IMR-90 (cell line): ENCODE measurements at regions not wholly inside any gene's neighbourhood (a gene's known extent, or its start where the extent isn't known, plus 50 kb on each side); places are given as distances from the start of the nearest gene placed in this dataset.

Experiments used
- ATAC-seq: fragments of 200-7000 bp; cut with Tn5 transposase; 2 replicates; pipeline ENCODE4 v1.9.1; 2020; ENCODE audit warnings: low read depth, mild to moderate bottlenecking, moderate library complexity
- BruUV-seq: library from RNA; stranded (reverse); fragments of 400-500 nt; replicated peaks from 2 replicates; lab custom pipeline; 2021; lab: Mats Ljungman, UMichigan
- CTCF ChIA-PET: fragments of 300-600 bp; formaldehyde crosslinking; extraction: SDS; loops from one replicate; lab custom pipeline; 2021; ENCODE audit warnings: antibody characterized with exemption; lab: Yijun Ruan, JAX
- POLR2A ChIA-PET: fragments of 300-600 bp; sonication (Branson Sonifier 250); formaldehyde crosslinking; loops from one replicate; lab custom pipeline; 2022; ENCODE audit warnings: antibody characterized with exemption; ENCODE audit not compliant: unreplicated experiment; lab: Charles Lee
- DNase-seq: peaks from one replicate; pipeline ENCODE4 v3.0.0; 2013
- H2AFZ ChIP-seq: replicated peaks from 2 replicates; pipeline ENCODE3; 2013; ENCODE audit warnings: low read length, mild to moderate bottlenecking; ENCODE audit not compliant: poor library complexity
- H2AK5ac ChIP-seq: 2 replicates; pipeline ENCODE4 v1.6.1; 2013; ENCODE audit warnings: low read depth, low read length, inconsistent platforms
- H2AK9ac ChIP-seq: replicated peaks from 2 replicates; pipeline ENCODE3; 2013; ENCODE audit warnings: mild to moderate bottlenecking, low read depth, low read length, moderate library complexity; ENCODE audit not compliant: poor library complexity
- H2BK120ac ChIP-seq: 2 replicates; pipeline ENCODE4 v1.6.1; 2013; ENCODE audit warnings: low read depth, low read length, inconsistent platforms
- H2BK15ac ChIP-seq: 3 replicates; pipeline ENCODE4 v1.6.1; 2013; ENCODE audit warnings: low read depth, low read length, inconsistent platforms
- H2BK20ac ChIP-seq: 2 replicates; pipeline ENCODE4 v1.6.1; 2013; ENCODE audit warnings: low read depth, mild to moderate bottlenecking, inconsistent platforms, low read length, moderate library complexity
- H2BK5ac ChIP-seq: 2 replicates; pipeline ENCODE4 v1.6.1; 2013; ENCODE audit warnings: mild to moderate bottlenecking, low read depth, low read length, inconsistent platforms; ENCODE audit not compliant: poor library complexity, severe bottlenecking
- H3K14ac ChIP-seq: replicated peaks from 2 replicates; pipeline ENCODE4 v1.6.1; 2013; ENCODE audit warnings: low read depth, low read length, inconsistent platforms
- H3K18ac ChIP-seq: 2 replicates; pipeline ENCODE4 v1.6.1; 2013; ENCODE audit warnings: low read depth, low read length, control low read depth
- H3K23ac ChIP-seq: 2 replicates; pipeline ENCODE4 v1.6.1; 2013; ENCODE audit warnings: low read depth, low read length, inconsistent platforms
- H3K27ac ChIP-seq: 2 replicates; pipeline ENCODE4 v1.5.1; 2013; ENCODE audit warnings: mild to moderate bottlenecking, control low read depth, low read length; ENCODE audit not compliant: insufficient read depth
- H3K27me3 ChIP-seq: 2 replicates; pipeline ENCODE4 v1.6.1; 2013; ENCODE audit warnings: low read length; ENCODE audit not compliant: control insufficient read depth, insufficient read depth
- H3K36me3 ChIP-seq: 2 replicates; pipeline ENCODE4 v1.6.1; 2013; ENCODE audit warnings: low read length, mixed read lengths; ENCODE audit not compliant: control insufficient read depth, insufficient read depth
- H3K4ac ChIP-seq: 2 replicates; pipeline ENCODE4 v1.6.1; 2013; ENCODE audit warnings: low read depth, low read length, inconsistent platforms
- H3K4me1 ChIP-seq: 2 replicates; pipeline ENCODE4 v1.6.1; 2013; ENCODE audit warnings: low read length, mixed read lengths; ENCODE audit not compliant: control insufficient read depth, insufficient read depth
- H3K4me2 ChIP-seq: 2 replicates; pipeline ENCODE4 v1.6.1; 2013; ENCODE audit warnings: low read depth, mild to moderate bottlenecking, control low read depth, low read length, moderate library complexity
- H3K4me3 ChIP-seq: 2 replicates; pipeline ENCODE4 v1.5.1; 2013; ENCODE audit warnings: low read depth, mild to moderate bottlenecking, control low read depth, low read length, moderate library complexity; ENCODE audit not compliant: insufficient read depth
- H3K56ac ChIP-seq: 2 replicates; pipeline ENCODE4 v1.6.1; 2013; ENCODE audit warnings: low read length, inconsistent platforms; ENCODE audit not compliant: insufficient read depth; ENCODE audit errors: extremely low read depth
- H3K79me1 ChIP-seq, 2 experiments: 2 replicates each; pipeline ENCODE4 v1.6.1; 2013; ENCODE audit warnings: low read length in 2 of 2, inconsistent platforms in 1 of 2, low read depth in 1 of 2
- H3K9ac ChIP-seq: 2 replicates; pipeline ENCODE4 v1.6.1; 2013; ENCODE audit warnings: low read depth, low read length, control low read depth
- H3K9me1 ChIP-seq: 2 replicates; pipeline ENCODE4 v1.6.1; 2013; ENCODE audit warnings: low read length, inconsistent platforms; ENCODE audit not compliant: insufficient read depth
- H3K9me3 ChIP-seq: 2 replicates; pipeline ENCODE4 v1.6.1; 2013; ENCODE audit warnings: low read length; ENCODE audit not compliant: control insufficient read depth, insufficient read depth
- H4K20me1 ChIP-seq: 2 replicates; pipeline ENCODE4 v1.6.1; 2013; ENCODE audit warnings: low read length, inconsistent platforms; ENCODE audit not compliant: insufficient read depth
- H4K5ac ChIP-seq: 2 replicates; pipeline ENCODE4 v1.6.1; 2013; ENCODE audit warnings: mild to moderate bottlenecking, low read depth, low read length, control low read depth
- H4K8ac ChIP-seq, 2 experiments: 2 replicates each; pipeline ENCODE4 v1.6.1; 2013; ENCODE audit warnings: low read depth in 2 of 2, low read length in 2 of 2, control low read depth in 1 of 2, inconsistent platforms in 1 of 2
- H4K91ac ChIP-seq: 2 replicates; pipeline ENCODE4 v1.6.1; 2013; ENCODE audit warnings: low read depth, low read length, inconsistent platforms; ENCODE audit not compliant: insufficient read depth
- CEBPB ChIP-seq: IDR thresholded peaks from 2 replicates; pipeline ENCODE4 v1.6.1; 2012; ENCODE audit warnings: low read depth, low read length, improper control_type of control experiment
- CHD1 ChIP-seq: IDR thresholded peaks from 2 replicates; pipeline ENCODE4 v1.6.1; 2012; ENCODE audit warnings: low read depth, low read length, improper control_type of control experiment
- FOS ChIP-seq: fragments of 150-350 bp; IDR thresholded peaks from 2 replicates; pipeline ENCODE4 v1.6.1; 2016; ENCODE audit warnings: low read depth, low read length
- MAFK ChIP-seq: IDR thresholded peaks from 2 replicates; pipeline ENCODE4 v1.6.1; 2012; ENCODE audit warnings: low read depth, low read length, improper control_type of control experiment
- MAZ ChIP-seq: IDR thresholded peaks from 2 replicates; pipeline ENCODE4 v1.6.1; 2012; ENCODE audit warnings: low read depth, mild to moderate bottlenecking, low read length, improper control_type of control experiment, moderate library complexity, borderline replicate concordance
- MXI1 ChIP-seq: IDR thresholded peaks from 2 replicates; pipeline ENCODE4 v1.6.1; 2012; ENCODE audit warnings: low read depth, mild to moderate bottlenecking, low read length, moderate library complexity, borderline replicate concordance
- NFE2L2 ChIP-seq: fragments of 150-350 bp; IDR thresholded peaks from 2 replicates; pipeline ENCODE4 v1.6.1; 2016; ENCODE audit warnings: low read depth, mild to moderate bottlenecking, low read length
- POLR2A ChIP-seq: IDR thresholded peaks from 2 replicates; pipeline ENCODE4 v1.6.1; 2012; ENCODE audit warnings: mild to moderate bottlenecking, low read depth, low read length
- RCOR1 ChIP-seq: IDR thresholded peaks from 2 replicates; pipeline ENCODE4 v1.6.1; 2012; ENCODE audit warnings: mild to moderate bottlenecking, low read length, improper control_type of control experiment; ENCODE audit not compliant: insufficient replicate concordance
- RFX5 ChIP-seq: IDR thresholded peaks from 2 replicates; pipeline ENCODE4 v1.8.0; 2012; ENCODE audit warnings: low read depth, mild to moderate bottlenecking, low read length, moderate library complexity
- SMC3 ChIP-seq: fragments of 150-350 bp; IDR thresholded peaks from 2 replicates; pipeline ENCODE4 v1.6.1; 2016; ENCODE audit warnings: low read depth, mild to moderate bottlenecking, antibody characterized with exemption, low read length, moderate library complexity
- USF2 ChIP-seq: fragments of 150-350 bp; IDR thresholded peaks from 2 replicates; pipeline ENCODE4 v1.6.1; 2017; ENCODE audit warnings: mild to moderate bottlenecking, antibody characterized with exemption, low read length, low read depth
- WGBS, 2 experiments: methylation state at CpG; one replicate each; pipeline versions ENCODE4 v1.1.5 to v1.1.7; 2013; ENCODE audit warnings: missing lambda C conversion rate in 2 of 2; ENCODE audit not compliant: insufficient read length in 1 of 2; ENCODE audit errors: extremely low coverage in 2 of 2; 5-methylcytosine and 5-hydroxymethylcytosine counted together
- dilution Hi-C: fragments of 300-500 bp; cut with HindIII; formaldehyde crosslinking; loops from one replicate; pipeline ENCODE4 v1.14.3; 2018; ENCODE audit warnings: low sequenced_read_pairs; ENCODE audit not compliant: unreplicated experiment
- in situ Hi-C: fragments of 300-500 bp; cut with MboI; formaldehyde crosslinking; loops from 3 replicates; pipeline ENCODE4 v1.14.3; 2019; ENCODE audit warnings: low sequenced_read_pairs, inconsistent platforms, mixed read lengths
- intact Hi-C: fragments of 100-400 bp; cut with micrococcal nuclease; formaldehyde crosslinking; loops from 2 replicates; pipeline ENCODE4 v1.10.0; 2022
- TF ChIP-seq, protein P1 (sequence below): conservative IDR thresholded peaks from 2 replicates; pipeline ENCODE4 v1.5.1; 2012; ENCODE audit warnings: mild to moderate bottlenecking, low read depth, low read length, improper control_type of control experiment
- TF ChIP-seq, protein P2 (sequence below): fragments of 150-350 bp; IDR thresholded peaks from 2 replicates; pipeline ENCODE4 v1.6.1; 2016; ENCODE audit warnings: low read depth, mild to moderate bottlenecking, low read length, moderate library complexity, borderline replicate concordance

DNA sequence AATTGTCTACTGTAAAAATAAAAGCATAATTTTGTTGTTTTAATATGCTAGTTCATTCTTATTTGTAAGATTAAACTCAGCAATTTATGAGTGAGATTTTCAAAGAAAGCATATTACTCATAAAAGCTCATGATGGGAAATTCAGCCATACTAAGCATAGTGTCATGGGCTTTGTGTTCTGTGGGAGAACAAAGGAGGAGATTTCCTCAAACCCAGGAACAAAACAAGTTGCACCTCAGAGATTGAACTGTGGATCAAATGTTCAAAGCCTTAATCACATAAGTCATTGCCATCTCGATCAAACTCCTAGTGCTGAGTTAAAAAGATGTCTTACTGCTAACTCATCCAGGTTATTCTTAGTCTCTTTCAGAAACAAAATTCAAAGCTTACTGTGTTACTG lies 85.6 kb upstream of the PDZRN3 start:
- Histone ChIP-seq H3K9me3 (no peaks in the 10 kb centered on the region), H3K4me3 (no peak overlapping the region), H4K91ac (no peak overlapping the region), H3K56ac (no peak overlapping the region), H4K8ac (no peak overlapping the region), H2AK5ac (no peak overlapping the region), H2BK120ac (no peak overlapping the region), H2BK15ac (no peak overlapping the region), H2BK5ac (no peak overlapping the region), H2BK20ac (no peak overlapping the region), H3K4me2 (no peak overlapping the region), H4K5ac (no peak overlapping the region), H3K9ac (no peak overlapping the region), H4K20me1 (no peaks in the 10 kb centered on the region), H3K27me3 (no peaks in the 10 kb centered on the region), H3K79me1 (no peaks in the 10 kb centered on the region), H3K27ac (no peak overlapping the region), H3K4ac (no peak overlapping the region), H3K36me3 (no peaks in the 10 kb centered on the region), H3K9me1 (no peaks in the 10 kb centered on the region; the same call in 1 of the 2 replicates), H3K4me1 (peaks cover 2% of the 10 kb centered on the region), H3K23ac (no peak overlapping the region), H2AFZ (no peak overlapping the region), H3K14ac (no peak overlapping the region; the same call in 1 of the 2 replicates), H3K18ac (no peak overlapping the region; the same call in 1 of the 2 replicates), H2AK9ac (no peak overlapping the region)
- no CpG with 5 or more reads among the region's 1 CpG for WGBS, 2 experiments
- DNase-seq (peak; percentile 12), ATAC-seq (no peak)
- in situ Hi-C loops = no loop called here
- no peak for TF ChIP-seq FOS
- TF ChIP-seq SMC3 = no peak
- TF ChIP-seq MAZ = no peak
- no peak for TF ChIP-seq USF2
- no peak for TF ChIP-seq MAFK
- TF ChIP-seq RCOR1 = no peak
- TF ChIP-seq, protein P1, sequence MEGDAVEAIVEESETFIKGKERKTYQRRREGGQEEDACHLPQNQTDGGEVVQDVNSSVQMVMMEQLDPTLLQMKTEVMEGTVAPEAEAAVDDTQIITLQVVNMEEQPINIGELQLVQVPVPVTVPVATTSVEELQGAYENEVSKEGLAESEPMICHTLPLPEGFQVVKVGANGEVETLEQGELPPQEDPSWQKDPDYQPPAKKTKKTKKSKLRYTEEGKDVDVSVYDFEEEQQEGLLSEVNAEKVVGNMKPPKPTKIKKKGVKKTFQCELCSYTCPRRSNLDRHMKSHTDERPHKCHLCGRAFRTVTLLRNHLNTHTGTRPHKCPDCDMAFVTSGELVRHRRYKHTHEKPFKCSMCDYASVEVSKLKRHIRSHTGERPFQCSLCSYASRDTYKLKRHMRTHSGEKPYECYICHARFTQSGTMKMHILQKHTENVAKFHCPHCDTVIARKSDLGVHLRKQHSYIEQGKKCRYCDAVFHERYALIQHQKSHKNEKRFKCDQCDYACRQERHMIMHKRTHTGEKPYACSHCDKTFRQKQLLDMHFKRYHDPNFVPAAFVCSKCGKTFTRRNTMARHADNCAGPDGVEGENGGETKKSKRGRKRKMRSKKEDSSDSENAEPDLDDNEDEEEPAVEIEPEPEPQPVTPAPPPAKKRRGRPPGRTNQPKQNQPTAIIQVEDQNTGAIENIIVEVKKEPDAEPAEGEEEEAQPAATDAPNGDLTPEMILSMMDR = no peak
- no peak for TF ChIP-seq NFE2L2
- no peak for TF ChIP-seq POLR2A
- TF ChIP-seq, protein P2, sequence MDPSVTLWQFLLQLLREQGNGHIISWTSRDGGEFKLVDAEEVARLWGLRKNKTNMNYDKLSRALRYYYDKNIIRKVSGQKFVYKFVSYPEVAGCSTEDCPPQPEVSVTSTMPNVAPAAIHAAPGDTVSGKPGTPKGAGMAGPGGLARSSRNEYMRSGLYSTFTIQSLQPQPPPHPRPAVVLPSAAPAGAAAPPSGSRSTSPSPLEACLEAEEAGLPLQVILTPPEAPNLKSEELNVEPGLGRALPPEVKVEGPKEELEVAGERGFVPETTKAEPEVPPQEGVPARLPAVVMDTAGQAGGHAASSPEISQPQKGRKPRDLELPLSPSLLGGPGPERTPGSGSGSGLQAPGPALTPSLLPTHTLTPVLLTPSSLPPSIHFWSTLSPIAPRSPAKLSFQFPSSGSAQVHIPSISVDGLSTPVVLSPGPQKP = no peak
- no peak for TF ChIP-seq CEBPB
- TF ChIP-seq MXI1 = no peak
- no peak for TF ChIP-seq CHD1
- TF ChIP-seq RFX5 = no peak
- dilution Hi-C loops = no loop called here
- no TSS peak for BruUV-seq
- CTCF ChIA-PET = no interaction called here
- POLR2A ChIA-PET = no interaction called here
- intact Hi-C loops = no loop called here
